SK-N-SH (cell line): ENCODE measurements at regions not wholly inside any gene's neighbourhood (a gene's known extent, or its start where the extent isn't known, plus 50 kb on each side); places are given as distances from the start of the nearest gene placed in this dataset.

Source experiments
- CTCF ChIA-PET: fragments of 300-600, 350-600 bp; formaldehyde crosslinking; extraction: SDS; loops from one replicate; lab custom pipeline; 2021; lab: Yijun Ruan, JAX
- POLR2A ChIA-PET: fragments of 350-600 bp; sonication (Branson Sonifier 250); formaldehyde crosslinking; extraction: SDS; loops from one replicate; lab custom pipeline; 2020; ENCODE audit warnings: antibody characterized with exemption, inconsistent platforms; lab: Yijun Ruan, JAX
- DNase-seq: peaks from one replicate; pipeline ENCODE4 v3.0.0; 2012
- H2AFZ ChIP-seq: fragments of 200-600 bp; sonication (generic); 2 replicates; pipeline ENCODE4 v1.8.1; 2016; ENCODE audit warnings: antibody characterized with exemption, mild to moderate bottlenecking, low read depth
- H3F3A ChIP-seq: fragments of 200-600 bp; sonication (generic); replicated peaks from 2 replicates; pipeline ENCODE3; 2016; ENCODE audit warnings: antibody characterized with exemption, mild to moderate bottlenecking; ENCODE audit not compliant: insufficient read depth
- H3K27ac ChIP-seq, 2 experiments: fragments of 200-500 bp in 1 of 2; fragments of 200-600 bp in 1 of 2; sonication (Bioruptor generic) in 1 of 2; sonication (generic), shearing (Covaris generic) in 1 of 2; 2 replicates each; pipeline versions ENCODE4 v1.5.1 to v1.6.1; 2014 to 2016; ENCODE audit warnings: low read depth in 2 of 2, inconsistent platforms in 1 of 2, low read length in 1 of 2, mild to moderate bottlenecking in 1 of 2, mixed read lengths in 1 of 2
- H3K27me3 ChIP-seq: fragments of 200-600 bp; sonication (generic), shearing (Covaris generic); 2 replicates; pipeline ENCODE4 v1.6.1; 2016; ENCODE audit warnings: mixed run types; ENCODE audit not compliant: insufficient read depth
- H3K36me3 ChIP-seq, 2 experiments: fragments of 200-500 bp in 1 of 2; fragments of 200-600 bp in 1 of 2; sonication (Bioruptor generic) in 1 of 2; sonication (generic) in 1 of 2; replicated peaks in 1 of 2; 2 replicates each; pipeline versions ENCODE3 to v1.5.1; 2014 to 2016; ENCODE audit warnings: low read length in 1 of 2, mild to moderate bottlenecking in 1 of 2; ENCODE audit not compliant: insufficient read depth in 2 of 2, control insufficient read depth in 1 of 2
- H3K4me1 ChIP-seq, 2 experiments: fragments of 200-500 bp in 1 of 2; fragments of 200-600 bp in 1 of 2; sonication (Bioruptor generic) in 1 of 2; sonication (generic), shearing (Covaris generic) in 1 of 2; 2 replicates each; pipeline versions ENCODE4 v1.5.1 to v1.6.1; 2014 to 2016; ENCODE audit warnings: low read depth in 1 of 2, low read length in 1 of 2, mixed run types in 1 of 2; ENCODE audit not compliant: insufficient read depth in 2 of 2, control insufficient read depth in 1 of 2
- H3K4me2 ChIP-seq: fragments of 200-600 bp; sonication (generic), shearing (Covaris generic); 2 replicates; pipeline ENCODE4 v1.6.1; 2017; ENCODE audit warnings: mixed run types
- H3K4me3 ChIP-seq, 2 experiments: fragments of 200-500 bp in 1 of 2; fragments of 200-600 bp in 1 of 2; sonication (Bioruptor generic) in 1 of 2; sonication (generic), shearing (Covaris generic) in 1 of 2; 2 replicates each; pipeline versions ENCODE4 v1.5.1 to v1.8.1; 2014 to 2016; ENCODE audit warnings: low read depth in 2 of 2, inconsistent platforms in 1 of 2, low read length in 1 of 2, mild to moderate bottlenecking in 1 of 2, mixed read lengths in 1 of 2, moderate library complexity in 1 of 2
- H3K79me2 ChIP-seq: fragments of 200-600 bp; sonication (generic); 2 replicates; pipeline ENCODE4 v1.8.1; 2017; ENCODE audit warnings: mild to moderate bottlenecking; ENCODE audit not compliant: insufficient read depth
- H3K9ac ChIP-seq: fragments of 200-600 bp; sonication (generic); 2 replicates; pipeline ENCODE4 v1.6.1; 2017; ENCODE audit warnings: mixed run types
- H3K9me2 ChIP-seq: fragments of 200-600 bp; sonication (generic); 2 replicates; pipeline ENCODE4 v1.6.1; 2017; ENCODE audit warnings: mixed run types
- H3K9me3 ChIP-seq: fragments of 200-600 bp; sonication (generic); 2 replicates; pipeline ENCODE4 v1.6.1; 2017; ENCODE audit warnings: mixed run types, mild to moderate bottlenecking, moderate library complexity
- H4K20me1 ChIP-seq: fragments of 200-600 bp; sonication (generic); 2 replicates; pipeline ENCODE4 v1.6.1; 2017; ENCODE audit warnings: mild to moderate bottlenecking, mixed run types; ENCODE audit not compliant: insufficient read depth
- CHD2 ChIP-seq: fragments of 150-350 bp; IDR thresholded peaks from 2 replicates; pipeline ENCODE4 v1.6.1; 2018; ENCODE audit warnings: low read length; ENCODE audit not compliant: partially characterized antibody
- FOSL2 ChIP-seq: IDR thresholded peaks from 2 replicates; pipeline ENCODE4 v1.4.0; 2012; ENCODE audit warnings: low read depth, mild to moderate bottlenecking, moderate library complexity, borderline replicate concordance
- FOXJ3 ChIP-seq: sonication (generic); formaldehyde crosslinking; IDR thresholded peaks from 2 replicates; pipeline ENCODE4 v1.5.1; 2020; ENCODE audit warnings: mild to moderate bottlenecking, missing genetic modification reagents
- FOXM1 ChIP-seq: IDR thresholded peaks from 2 replicates; pipeline ENCODE4 v1.4.0; 2012; ENCODE audit warnings: low read depth, mild to moderate bottlenecking
- GABPA ChIP-seq: IDR thresholded peaks from 2 replicates; pipeline ENCODE4 v1.4.0; 2012; ENCODE audit warnings: low read depth, mild to moderate bottlenecking
- RAD21 ChIP-seq: IDR thresholded peaks from 2 replicates; pipeline ENCODE4 v1.6.1; 2012; ENCODE audit warnings: mild to moderate bottlenecking, low read length
- SIN3A ChIP-seq: IDR thresholded peaks from 2 replicates; pipeline ENCODE4 v1.6.1; 2012; ENCODE audit warnings: low read depth, mild to moderate bottlenecking, low read length, moderate library complexity, borderline replicate concordance
- SMC3 ChIP-seq: IDR thresholded peaks from 2 replicates; pipeline ENCODE4 v1.6.1; 2012; ENCODE audit warnings: low read depth, low read length, improper control_type of control experiment
- YY1 ChIP-seq: IDR thresholded peaks from 2 replicates; pipeline ENCODE4 v1.4.0; 2012; ENCODE audit warnings: low read depth, mild to moderate bottlenecking
- WGBS: methylation state at CpG from one replicate; pipeline ENCODE4 v1.1.6; 2017; ENCODE audit warnings: low lambda C conversion rate; 5-methylcytosine and 5-hydroxymethylcytosine counted together
- TF ChIP-seq, protein P1 (sequence below): IDR thresholded peaks from 2 replicates; pipeline ENCODE4 v1.4.0; 2012; ENCODE audit warnings: low read depth, borderline replicate concordance

- Histone ChIP-seq H3K9me3 (no peaks in the 10 kb centered on the region), H3F3A (no peaks in the 10 kb centered on the region), H3K36me3 (no peaks in the 10 kb centered on the region), H3K9ac (no peak overlapping the region), H3K79me2 (no peaks in the 10 kb centered on the region), H2AFZ (no peak overlapping the region), H3K9me2 (no peaks in the 10 kb centered on the region), H3K4me3 (no peak overlapping the region; a peak in 1 of 4 replicates), H3K27me3 (no peaks in the 10 kb centered on the region), H3K4me1 (no peaks in the 10 kb centered on the region), H3K4me2 (no peak overlapping the region), H4K20me1 (no peaks in the 10 kb centered on the region), H3K27ac (no peak overlapping the region)
- ChIA-PET POLR2A (no interaction called here), CTCF (no interaction called here)
- WGBS, result 4% methylated on average over 3 of the region's 3 CpGs
- DNase-seq, result no peak
- no peak for TF ChIP-seq FOSL2
- TF ChIP-seq, protein P1, sequence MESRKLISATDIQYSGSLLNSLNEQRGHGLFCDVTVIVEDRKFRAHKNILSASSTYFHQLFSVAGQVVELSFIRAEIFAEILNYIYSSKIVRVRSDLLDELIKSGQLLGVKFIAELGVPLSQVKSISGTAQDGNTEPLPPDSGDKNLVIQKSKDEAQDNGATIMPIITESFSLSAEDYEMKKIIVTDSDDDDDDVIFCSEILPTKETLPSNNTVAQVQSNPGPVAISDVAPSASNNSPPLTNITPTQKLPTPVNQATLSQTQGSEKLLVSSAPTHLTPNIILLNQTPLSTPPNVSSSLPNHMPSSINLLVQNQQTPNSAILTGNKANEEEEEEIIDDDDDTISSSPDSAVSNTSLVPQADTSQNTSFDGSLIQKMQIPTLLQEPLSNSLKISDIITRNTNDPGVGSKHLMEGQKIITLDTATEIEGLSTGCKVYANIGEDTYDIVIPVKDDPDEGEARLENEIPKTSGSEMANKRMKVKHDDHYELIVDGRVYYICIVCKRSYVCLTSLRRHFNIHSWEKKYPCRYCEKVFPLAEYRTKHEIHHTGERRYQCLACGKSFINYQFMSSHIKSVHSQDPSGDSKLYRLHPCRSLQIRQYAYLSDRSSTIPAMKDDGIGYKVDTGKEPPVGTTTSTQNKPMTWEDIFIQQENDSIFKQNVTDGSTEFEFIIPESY, result no peak
- TF ChIP-seq YY1, result no peak
- TF ChIP-seq GABPA, result no peak
- TF ChIP-seq SMC3, result no peak
- no peak for TF ChIP-seq FOXJ3 (CRISPR knock-in tag)
- TF ChIP-seq SIN3A, result no peak
- TF ChIP-seq CHD2, result no peak
Observed at GRCh38 chrX:65127842-65128241, 151.6 kb upstream of the ZC4H2 start.

- 15% methylated on average over 2 of the region's 3 CpGs for WGBS
- Histone ChIP-seq H2AFZ (no peak overlapping the region), H3K36me3 (no peaks in the 10 kb centered on the region), H3K9me3 (peaks cover 5% of the 10 kb centered on the region; the same call in 1 of the 2 replicates), H3K4me1 (no peaks in the 10 kb centered on the region), H3F3A (no peaks in the 10 kb centered on the region), H3K27ac (no peak overlapping the region), H3K79me2 (no peaks in the 10 kb centered on the region), H3K27me3 (no peaks in the 10 kb centered on the region), H3K9me2 (no peaks in the 10 kb centered on the region), H3K4me2 (no peak overlapping the region), H4K20me1 (no peaks in the 10 kb centered on the region), H3K4me3 (no peak overlapping the region), H3K9ac (no peak overlapping the region)
- ChIA-PET CTCF (no interaction called here), POLR2A (no interaction called here)
- no peak for DNase-seq
- TF ChIP-seq RAD21, result no peak
Observed at GRCh38 chrX:65098851-65099250, 122.6 kb upstream of the ZC4H2 start.

DNA sequence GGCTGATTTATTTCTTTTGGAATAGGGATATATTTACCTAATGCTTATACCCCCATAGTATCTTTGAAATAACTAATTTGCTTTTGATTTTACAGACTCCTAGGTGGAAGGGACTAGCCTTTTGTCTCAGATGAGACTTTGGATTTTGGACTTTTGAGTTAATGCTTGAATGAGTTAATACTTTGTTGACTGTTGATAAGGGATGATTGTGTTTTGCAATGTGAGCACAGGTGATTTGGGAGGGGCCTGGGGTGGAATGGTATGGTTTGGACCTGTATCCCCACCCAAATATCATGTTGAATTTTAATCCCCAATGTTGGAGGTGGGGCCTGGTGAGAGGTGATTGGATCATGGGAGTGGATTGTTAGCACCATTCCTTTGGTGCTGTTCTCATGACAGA lies 117.4 kb upstream of the ZC4H2 start:
- no peak overlapping the region for H3K4me2 ChIP-seq
- H3K27me3 ChIP-seq, result no peaks in the 10 kb centered on the region
- peaks cover 5% of the 10 kb centered on the region; the same call in 1 of the 2 replicates for H3K9me3 ChIP-seq
- H3F3A ChIP-seq, result no peaks in the 10 kb centered on the region
- CTCF ChIA-PET, result no interaction called here
- no peak overlapping the region for H3K9ac ChIP-seq
- H3K4me3 ChIP-seq, result no peak overlapping the region
- H2AFZ ChIP-seq, result no peak overlapping the region
- no peaks in the 10 kb centered on the region for H3K4me1 ChIP-seq
- TF ChIP-seq FOXJ3 (CRISPR knock-in tag) (no peak), FOXM1 (no peak), GABPA (no peak)
- TF ChIP-seq, all 33 proteins: peak for 0
- no peak for DNase-seq
- no peak overlapping the region for H3K27ac ChIP-seq
- H3K36me3 ChIP-seq, result no peaks in the 10 kb centered on the region
- H3K79me2 ChIP-seq, result no peaks in the 10 kb centered on the region
- POLR2A ChIA-PET, result no interaction called here
- H3K9me2 ChIP-seq, result no peaks in the 10 kb centered on the region
- H4K20me1 ChIP-seq, result no peaks in the 10 kb centered on the region
